ENCODE measurements at regions not wholly inside any gene's neighbourhood (a gene's known extent, or its start where the extent isn't known, plus 50 kb on each side); places are given as distances from the start of the nearest gene placed in this dataset.

GRCh38 chr11:115691030-115691429, 186.8 kb upstream of the CADM1 start:
- H3K4me3 ChIP-seq (ENCODE audit: low read length): no peak overlapping the region
- H3K9ac ChIP-seq (ENCODE audit: low read depth, low read length): no peak overlapping the region
- H3K36me3 ChIP-seq (ENCODE audit: insufficient read depth, low read depth, low read length): no peaks in the 10 kb centered on the region
- H3K27me3 ChIP-seq (ENCODE audit: insufficient read depth, low read length): peaks cover 14% of the 10 kb centered on the region; the same call in 1 of the 2 replicates
- no peak overlapping the region for H3K27ac ChIP-seq (ENCODE audit: low read length)
- no peaks in the 10 kb centered on the region for H3K9me3 ChIP-seq (ENCODE audit: insufficient read depth, low read depth, low read length)
- H3K4me1 ChIP-seq (ENCODE audit: insufficient read depth, low read length): peaks cover 4% of the 10 kb centered on the region; the same call in 1 of the 2 replicates

GRCh38 chr11:115687934-115688333, 183.7 kb upstream of the CADM1 start:
- H3K4me3 ChIP-seq (ENCODE audit: low read length): no peak overlapping the region
- H3K27ac ChIP-seq (ENCODE audit: low read length): no peak overlapping the region
- H3K9ac ChIP-seq (ENCODE audit: low read depth, low read length): no peak overlapping the region
- peaks cover 14% of the 10 kb centered on the region; the same call in 1 of the 2 replicates for H3K27me3 ChIP-seq (ENCODE audit: insufficient read depth, low read length)
- H3K4me1 ChIP-seq (ENCODE audit: insufficient read depth, low read length): no peaks in the 10 kb centered on the region
- no peaks in the 10 kb centered on the region for H3K9me3 ChIP-seq (ENCODE audit: insufficient read depth, low read depth, low read length)
- no peaks in the 10 kb centered on the region for H3K36me3 ChIP-seq (ENCODE audit: insufficient read depth, low read depth, low read length)

GRCh38 chr11:115684699-115685098, 180.5 kb upstream of the CADM1 start:
- no peaks in the 10 kb centered on the region for H3K36me3 ChIP-seq (ENCODE audit: insufficient read depth, low read depth, low read length)
- H3K9ac ChIP-seq (ENCODE audit: low read depth, low read length): no peak overlapping the region
- H3K4me3 ChIP-seq (ENCODE audit: low read length): no peak overlapping the region

GRCh38 chr11:115684135-115684534, 179.9 kb upstream of the CADM1 start:
- H3K4me1 ChIP-seq (ENCODE audit: insufficient read depth, low read length): no peaks in the 10 kb centered on the region
- no peak overlapping the region for H3K4me3 ChIP-seq (ENCODE audit: low read length)
- H3K27me3 ChIP-seq (ENCODE audit: insufficient read depth, low read length): peaks cover 8% of the 10 kb centered on the region; the same call in 1 of the 2 replicates
- H3K27ac ChIP-seq (ENCODE audit: low read length): no peak overlapping the region
- H3K9ac ChIP-seq (ENCODE audit: low read depth, low read length): no peak overlapping the region
- H3K9me3 ChIP-seq (ENCODE audit: insufficient read depth, low read depth, low read length): no peaks in the 10 kb centered on the region
- H3K36me3 ChIP-seq (ENCODE audit: insufficient read depth, low read depth, low read length): no peaks in the 10 kb centered on the region

More at GRCh38 chr11:115684699-115685098, 180.5 kb upstream of the CADM1 start:
- Histone ChIP-seq H3K9me3 (ENCODE audit: insufficient read depth, low read depth, low read length) (no peaks in the 10 kb centered on the region), H3K4me1 (ENCODE audit: insufficient read depth, low read length) (no peaks in the 10 kb centered on the region), H3K27me3 (ENCODE audit: insufficient read depth, low read length) (peaks cover 11% of the 10 kb centered on the region; the same call in 1 of the 2 replicates), H3K27ac (ENCODE audit: low read length) (no peak overlapping the region)

GRCh38 chr11:115682888-115683287, 178.7 kb upstream of the CADM1 start:
- no peaks in the 10 kb centered on the region for H3K36me3 ChIP-seq (ENCODE audit: insufficient read depth, low read depth, low read length)
- H3K27ac ChIP-seq (ENCODE audit: low read length): no peak overlapping the region
- peaks cover 7% of the 10 kb centered on the region; the same call in 1 of the 2 replicates for H3K27me3 ChIP-seq (ENCODE audit: insufficient read depth, low read length)
- no peak overlapping the region for H3K9ac ChIP-seq (ENCODE audit: low read depth, low read length)
- H3K4me1 ChIP-seq (ENCODE audit: insufficient read depth, low read length): no peaks in the 10 kb centered on the region
- no peak overlapping the region for H3K4me3 ChIP-seq (ENCODE audit: low read length)
- no peaks in the 10 kb centered on the region for H3K9me3 ChIP-seq (ENCODE audit: insufficient read depth, low read depth, low read length)

GRCh38 chr11:115682101-115682500, 177.9 kb upstream of the CADM1 start:
- H3K9ac ChIP-seq (ENCODE audit: low read depth, low read length): no peak overlapping the region

GRCh38 chr11:115679945-115680344, 175.7 kb upstream of the CADM1 start:
- peaks cover 11% of the 10 kb centered on the region for H3K4me1 ChIP-seq (ENCODE audit: insufficient read depth, low read length)
- no peak overlapping the region for H3K4me3 ChIP-seq (ENCODE audit: low read length)

More at GRCh38 chr11:115682101-115682500, 177.9 kb upstream of the CADM1 start:
- Histone ChIP-seq H3K27me3 (ENCODE audit: insufficient read depth, low read length) (no peaks in the 10 kb centered on the region), H3K27ac (ENCODE audit: low read length) (no peak overlapping the region), H3K36me3 (ENCODE audit: insufficient read depth, low read depth, low read length) (no peaks in the 10 kb centered on the region), H3K9me3 (ENCODE audit: insufficient read depth, low read depth, low read length) (no peaks in the 10 kb centered on the region), H3K4me3 (ENCODE audit: low read length) (no peak overlapping the region), H3K4me1 (ENCODE audit: insufficient read depth, low read length) (no peaks in the 10 kb centered on the region)

GRCh38 chr11:115678942-115679341, 174.7 kb upstream of the CADM1 start:
- no peaks in the 10 kb centered on the region for H3K27me3 ChIP-seq (ENCODE audit: insufficient read depth, low read length)
- no peak overlapping the region for H3K4me3 ChIP-seq (ENCODE audit: low read length)
- no peak overlapping the region for H3K9ac ChIP-seq (ENCODE audit: low read depth, low read length)
- H3K9me3 ChIP-seq (ENCODE audit: insufficient read depth, low read depth, low read length): no peaks in the 10 kb centered on the region
- H3K27ac ChIP-seq (ENCODE audit: low read length): no peak overlapping the region
- H3K36me3 ChIP-seq (ENCODE audit: insufficient read depth, low read depth, low read length): no peaks in the 10 kb centered on the region
- peaks cover 11% of the 10 kb centered on the region for H3K4me1 ChIP-seq (ENCODE audit: insufficient read depth, low read length)

More at GRCh38 chr11:115679945-115680344, 175.7 kb upstream of the CADM1 start:
- Histone ChIP-seq H3K9me3 (ENCODE audit: insufficient read depth, low read depth, low read length) (no peaks in the 10 kb centered on the region), H3K36me3 (ENCODE audit: insufficient read depth, low read depth, low read length) (no peaks in the 10 kb centered on the region), H3K27me3 (ENCODE audit: insufficient read depth, low read length) (no peaks in the 10 kb centered on the region), H3K9ac (ENCODE audit: low read depth, low read length) (no peak overlapping the region), H3K27ac (ENCODE audit: low read length) (no peak overlapping the region)

- Histone ChIP-seq H3K36me3 (ENCODE audit: insufficient read depth, low read depth, low read length) (no peaks in the 10 kb centered on the region), H3K4me3 (ENCODE audit: low read length) (no peak overlapping the region), H3K4me1 (ENCODE audit: insufficient read depth, low read length) (peaks cover 11% of the 10 kb centered on the region), H3K27me3 (ENCODE audit: insufficient read depth, low read length) (no peaks in the 10 kb centered on the region), H3K27ac (ENCODE audit: low read length) (no peak overlapping the region), H3K9ac (ENCODE audit: low read depth, low read length) (no peak overlapping the region), H3K9me3 (ENCODE audit: insufficient read depth, low read depth, low read length) (no peaks in the 10 kb centered on the region)
Observed at GRCh38 chr11:115677190-115677589, 173.0 kb upstream of the CADM1 start.

GRCh38 chr11:115676768-115677167, 172.6 kb upstream of the CADM1 start:
- Histone ChIP-seq H3K9me3 (ENCODE audit: insufficient read depth, low read depth, low read length) (no peaks in the 10 kb centered on the region), H3K4me3 (ENCODE audit: low read length) (no peak overlapping the region), H3K36me3 (ENCODE audit: insufficient read depth, low read depth, low read length) (no peaks in the 10 kb centered on the region), H3K9ac (ENCODE audit: low read depth, low read length) (no peak overlapping the region), H3K27me3 (ENCODE audit: insufficient read depth, low read length) (no peaks in the 10 kb centered on the region), H3K4me1 (ENCODE audit: insufficient read depth, low read length) (peaks cover 11% of the 10 kb centered on the region), H3K27ac (ENCODE audit: low read length) (no peak overlapping the region)

GRCh38 chr11:115676206-115676605, 172.0 kb upstream of the CADM1 start:
- peaks cover 11% of the 10 kb centered on the region for H3K4me1 ChIP-seq (ENCODE audit: insufficient read depth, low read length)
- no peaks in the 10 kb centered on the region for H3K36me3 ChIP-seq (ENCODE audit: insufficient read depth, low read depth, low read length)
- no peak overlapping the region for H3K9ac ChIP-seq (ENCODE audit: low read depth, low read length)
- no peaks in the 10 kb centered on the region for H3K9me3 ChIP-seq (ENCODE audit: insufficient read depth, low read depth, low read length)
- no peaks in the 10 kb centered on the region for H3K27me3 ChIP-seq (ENCODE audit: insufficient read depth, low read length)
- no peak overlapping the region for H3K27ac ChIP-seq (ENCODE audit: low read length)
- H3K4me3 ChIP-seq (ENCODE audit: low read length): no peak overlapping the region

- Histone ChIP-seq H3K9ac (ENCODE audit: low read depth, low read length) (no peak overlapping the region), H3K4me1 (ENCODE audit: insufficient read depth, low read length) (peaks cover 11% of the 10 kb centered on the region), H3K27ac (ENCODE audit: low read length) (no peak overlapping the region), H3K27me3 (ENCODE audit: insufficient read depth, low read length) (no peaks in the 10 kb centered on the region), H3K4me3 (ENCODE audit: low read length) (no peak overlapping the region), H3K36me3 (ENCODE audit: insufficient read depth, low read depth, low read length) (no peaks in the 10 kb centered on the region), H3K9me3 (ENCODE audit: insufficient read depth, low read depth, low read length) (no peaks in the 10 kb centered on the region)
Observed at GRCh38 chr11:115674937-115675544, 170.8 kb upstream of the CADM1 start.

All from iPS-20b (cell line).